ENCODE measurements at regions not wholly inside any gene's neighbourhood (a gene's known extent, or its start where the extent isn't known, plus 50 kb on each side); places are given as distances from the start of the nearest gene placed in this dataset.
"Not testable (repeated sequence)": the region's sequence is repeated elsewhere in the genome, so short reads cannot be mapped to it uniquely, and the experiment has no call there.

DNA sequence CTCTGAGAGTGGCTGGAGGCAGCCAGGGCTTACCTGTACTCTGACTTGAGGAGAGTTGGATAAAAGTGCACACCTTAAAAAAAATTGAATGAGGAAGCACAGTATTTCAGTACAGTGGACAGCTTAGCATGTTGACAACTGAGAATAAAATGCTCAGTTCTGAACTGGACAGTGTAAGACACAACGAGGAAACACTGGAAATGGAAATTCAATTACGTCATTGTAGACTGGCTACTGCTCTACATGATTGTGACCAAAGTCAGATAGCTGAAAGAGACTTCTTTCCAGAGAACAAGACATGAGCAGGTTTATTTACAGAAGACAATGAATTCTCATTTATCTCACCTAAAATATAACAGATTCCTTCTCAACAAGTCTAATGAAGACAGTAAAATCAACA is 100.1 kb downstream of the CCDC74A start:
- ATAC-seq (replicated peaks); H3K9me3 Mint-ChIP-seq; H3K36me3 Mint-ChIP-seq (ENCODE audit: low read depth); H3K27ac Mint-ChIP-seq; H3K4me1 Mint-ChIP-seq; H3K27me3 Mint-ChIP-seq; H3K4me3 Mint-ChIP-seq: not testable (repeated sequence)

DNA sequence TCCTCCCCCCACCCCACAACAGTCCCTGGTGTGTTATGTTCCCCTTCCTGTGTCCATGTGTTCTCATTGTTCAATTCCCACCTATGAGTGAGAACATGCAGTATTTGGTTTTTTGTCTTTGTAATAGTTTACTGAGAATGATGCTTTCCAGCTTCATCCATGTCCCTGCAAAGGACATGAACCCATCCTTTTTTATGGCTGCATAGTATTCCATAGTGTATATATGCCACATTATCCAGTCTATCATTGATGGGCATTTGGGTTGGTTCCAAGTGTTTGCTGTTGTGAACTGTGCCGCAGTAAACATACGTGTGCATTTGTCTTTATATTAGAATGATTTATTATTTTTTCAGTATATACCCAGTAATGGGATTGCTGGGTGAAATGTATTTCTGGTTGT is 104.0 kb downstream of the CCDC74A start:
- not testable (repeated sequence) for H3K27me3 Mint-ChIP-seq, H3K4me3 Mint-ChIP-seq

DNA sequence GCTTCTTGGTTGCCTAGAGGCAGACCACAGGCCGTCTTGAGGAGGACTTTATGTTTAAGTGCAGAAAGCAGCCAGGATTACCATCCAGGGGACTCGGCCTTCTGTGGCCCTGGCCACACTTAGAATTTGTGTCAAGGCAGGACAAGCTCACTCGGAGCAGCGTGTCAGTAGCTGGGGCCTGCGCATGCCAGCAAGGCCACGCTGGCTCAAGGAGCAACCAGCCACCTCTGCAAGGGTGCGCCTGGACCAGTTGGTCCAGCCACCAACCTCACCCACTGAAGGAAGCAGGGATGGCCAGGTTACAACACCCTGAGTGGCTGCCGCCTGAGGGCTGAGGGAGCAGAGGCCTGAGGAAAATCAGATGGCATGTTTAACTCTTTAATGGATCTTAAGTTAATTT is 105.7 kb downstream of the CCDC74A start:
- not testable (repeated sequence) for H3K27ac Mint-ChIP-seq; H3K4me3 Mint-ChIP-seq; ATAC-seq (replicated peaks); H3K4me1 Mint-ChIP-seq; H3K36me3 Mint-ChIP-seq (ENCODE audit: low read depth); H3K27me3 Mint-ChIP-seq; H3K9me3 Mint-ChIP-seq

More for the DNA sequence above, 104.0 kb downstream of the CCDC74A start:
- H3K27ac Mint-ChIP-seq; H3K36me3 Mint-ChIP-seq (ENCODE audit: low read depth); H3K9me3 Mint-ChIP-seq; ATAC-seq (replicated peaks); H3K4me1 Mint-ChIP-seq: not testable (repeated sequence)

DNA sequence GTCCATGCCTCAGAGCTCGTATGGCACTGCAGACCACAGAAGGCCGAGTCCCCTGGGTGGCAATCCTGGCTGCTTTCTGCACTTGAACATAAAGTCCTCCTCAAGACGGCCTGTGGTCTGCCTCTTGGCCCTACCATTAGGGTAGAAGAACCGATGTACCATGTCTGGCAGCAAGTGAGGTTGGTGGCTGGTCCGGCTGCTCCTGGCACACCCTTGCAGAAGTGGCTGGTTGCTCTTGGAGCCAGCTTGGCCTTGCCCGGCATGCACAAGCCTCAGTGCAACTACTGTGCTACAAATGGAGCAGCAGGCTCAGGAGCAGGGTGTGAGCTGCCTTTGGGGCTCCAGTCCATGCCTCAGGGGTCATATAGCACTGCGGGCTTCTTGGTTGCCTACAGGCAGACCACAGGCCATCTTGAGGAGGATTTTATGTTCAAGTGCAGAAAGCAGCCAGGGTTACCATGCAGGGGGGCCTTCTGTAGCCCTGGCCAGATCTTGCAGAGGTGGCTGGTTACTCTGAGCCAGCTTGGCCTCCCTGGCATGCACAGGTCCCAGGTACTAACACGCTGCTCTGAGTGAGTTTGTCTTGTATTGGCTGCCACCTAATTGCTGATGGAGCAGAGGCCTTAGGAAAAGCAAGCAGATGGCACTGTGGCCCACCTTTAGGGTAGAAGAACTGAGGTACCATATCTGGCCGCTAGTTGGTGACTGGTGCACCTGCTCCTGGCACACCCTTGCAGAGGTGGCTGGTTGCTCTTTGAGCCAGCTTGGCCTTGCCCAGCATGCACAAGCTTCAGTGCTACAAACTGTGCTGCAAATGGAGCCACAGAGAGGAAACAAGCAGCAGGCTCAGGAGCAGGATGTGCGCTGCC is 106.4 kb downstream of the CCDC74A start:
- H3K9me3 Mint-ChIP-seq; ATAC-seq (replicated peaks); H3K4me3 Mint-ChIP-seq: not testable (repeated sequence)

DNA sequence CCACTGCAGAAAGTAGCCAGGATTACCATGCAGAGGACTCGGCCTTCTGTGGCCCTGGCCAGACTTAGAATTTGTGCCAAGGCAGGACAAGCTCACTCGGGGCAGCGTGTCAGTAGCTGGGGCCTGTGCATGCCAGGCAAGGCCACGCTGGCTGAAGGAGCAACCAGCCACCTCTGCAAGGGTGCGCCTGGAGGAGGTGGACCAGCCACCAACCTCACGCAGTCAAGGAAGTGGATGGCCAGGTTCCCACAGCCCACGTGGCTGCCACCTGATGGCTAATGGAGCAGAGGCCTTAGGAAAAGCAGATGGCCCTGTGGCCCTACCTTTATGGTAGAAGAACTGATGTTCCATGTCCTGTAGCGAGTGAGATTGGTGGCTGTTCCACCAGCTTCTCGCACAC is 107.9 kb downstream of the CCDC74A start:
- no peak for ATAC-seq (replicated peaks)
- Mint-ChIP-seq H3K27ac (no peak overlapping the region), H3K36me3 (ENCODE audit: low read depth) (no peaks in the 10 kb centered on the region), H3K4me3 (no peak overlapping the region), H3K27me3 (no peaks in the 10 kb centered on the region), H3K9me3 (no peaks in the 10 kb centered on the region), H3K4me1 (no peaks in the 10 kb centered on the region)

More for the DNA sequence above, 106.4 kb downstream of the CCDC74A start:
- H3K4me1 Mint-ChIP-seq; H3K36me3 Mint-ChIP-seq (ENCODE audit: low read depth); H3K27ac Mint-ChIP-seq; H3K27me3 Mint-ChIP-seq: not testable (repeated sequence)

DNA sequence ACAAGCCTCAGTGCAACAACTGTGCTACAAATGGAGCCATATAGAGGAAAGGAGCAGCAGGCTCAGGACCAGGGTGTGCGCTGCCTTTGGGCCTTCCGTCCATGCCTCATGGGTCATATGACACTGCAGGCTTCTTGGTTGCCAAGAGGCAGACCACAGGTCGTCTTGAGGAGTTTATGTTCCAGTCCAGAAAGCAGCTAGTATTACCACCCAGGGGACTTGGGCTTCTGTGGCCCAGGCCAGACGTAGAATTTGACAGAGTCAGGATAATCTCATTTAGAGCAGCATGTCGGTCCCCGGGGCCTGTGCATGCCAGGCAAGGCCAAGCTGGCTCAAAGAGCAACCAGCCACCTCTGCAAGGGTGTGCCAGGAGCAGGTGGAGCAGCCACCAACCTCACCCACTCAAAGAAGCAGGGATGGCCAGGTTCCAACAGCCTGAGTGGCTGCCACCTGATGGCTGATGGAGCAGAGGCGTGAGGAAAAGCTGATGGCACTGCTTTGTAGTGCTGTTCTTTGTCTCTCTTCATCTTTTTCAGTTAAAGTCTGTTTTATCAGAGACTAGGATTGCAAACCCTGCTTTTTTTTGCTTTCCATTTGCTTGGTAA is 109.1 kb downstream of the CCDC74A start:
- ATAC-seq (replicated peaks); H3K9me3 Mint-ChIP-seq; H3K36me3 Mint-ChIP-seq (ENCODE audit: low read depth); H3K27ac Mint-ChIP-seq; H3K4me1 Mint-ChIP-seq; H3K4me3 Mint-ChIP-seq; H3K27me3 Mint-ChIP-seq: not testable (repeated sequence)

DNA sequence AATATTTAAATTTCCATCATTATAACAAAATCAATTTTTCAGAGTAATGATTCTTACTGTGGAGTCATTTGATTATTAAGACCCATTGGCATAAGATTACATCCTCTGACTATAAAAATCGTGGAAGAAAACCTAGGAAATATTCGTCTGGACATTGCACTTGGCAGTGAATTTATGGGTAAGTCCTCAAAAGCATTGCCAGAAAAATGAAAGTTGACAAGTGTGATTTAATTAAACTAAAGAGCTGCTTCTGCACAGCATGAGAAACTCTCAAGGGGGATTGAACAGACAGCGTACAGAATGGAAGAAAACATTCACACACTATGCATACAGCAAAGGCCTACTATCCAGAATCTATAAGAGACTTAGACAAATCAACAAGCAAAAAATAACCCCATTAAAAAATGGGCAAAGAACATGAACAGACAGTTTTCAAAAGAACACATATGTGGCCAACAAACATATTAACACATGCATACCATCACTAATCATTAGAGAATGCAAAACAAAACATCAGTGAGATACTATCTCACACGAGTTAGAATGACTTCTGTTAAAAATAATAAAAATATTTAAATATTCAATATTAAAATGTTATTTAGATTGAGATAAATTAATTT is 111.4 kb downstream of the CCDC74A start:
- not testable (repeated sequence) for H3K27ac Mint-ChIP-seq; H3K4me1 Mint-ChIP-seq; H3K9me3 Mint-ChIP-seq; H3K4me3 Mint-ChIP-seq; H3K27me3 Mint-ChIP-seq; ATAC-seq (replicated peaks); H3K36me3 Mint-ChIP-seq (ENCODE audit: low read depth)

DNA sequence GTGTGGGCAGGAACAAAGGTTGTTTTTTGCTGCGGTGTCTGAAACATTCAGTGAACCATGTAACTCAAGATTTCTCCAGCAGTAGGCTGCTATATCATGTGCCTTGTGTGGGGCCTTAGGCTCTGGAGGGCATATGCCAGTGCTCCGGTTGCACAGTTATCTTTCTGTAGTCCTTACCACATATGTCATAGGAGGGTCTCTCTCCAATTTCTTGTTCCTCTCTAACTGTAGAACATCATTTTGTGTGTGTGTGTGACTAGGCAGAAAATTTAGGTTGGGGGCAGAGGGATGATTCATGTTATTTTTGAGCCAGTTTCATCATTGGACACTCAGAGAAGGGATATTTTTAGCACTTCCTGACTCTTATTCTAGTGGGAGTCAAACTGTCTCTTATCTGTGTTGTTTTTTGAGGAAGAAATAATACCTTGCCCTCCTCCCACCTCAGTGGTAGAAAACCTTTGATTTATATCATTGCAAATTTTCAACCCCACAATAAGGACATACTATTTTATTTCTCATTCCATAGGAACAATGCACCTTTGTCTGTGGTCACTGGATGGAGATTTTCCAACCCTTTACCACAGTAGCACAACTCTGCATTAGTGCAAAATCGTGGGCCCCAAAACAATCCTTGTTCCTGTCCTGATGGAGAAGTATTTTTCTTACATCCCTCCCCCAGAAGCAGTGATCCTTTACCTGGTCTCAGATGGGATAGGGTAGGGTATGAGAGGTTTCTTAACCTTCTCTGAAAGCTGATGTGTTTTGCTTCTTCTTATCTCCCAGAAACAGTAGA is 113.9 kb downstream of the CCDC74A start:
- H3K4me3 Mint-ChIP-seq = no peak overlapping the region
- no peaks in the 10 kb centered on the region for H3K4me1 Mint-ChIP-seq
- peaks cover 18% of the 10 kb centered on the region for H3K27me3 Mint-ChIP-seq
- no peaks in the 10 kb centered on the region for H3K36me3 Mint-ChIP-seq (ENCODE audit: low read depth)
- no peaks in the 10 kb centered on the region for H3K9me3 Mint-ChIP-seq
- no peak overlapping the region for H3K27ac Mint-ChIP-seq
- ATAC-seq (replicated peaks) = no peak

DNA sequence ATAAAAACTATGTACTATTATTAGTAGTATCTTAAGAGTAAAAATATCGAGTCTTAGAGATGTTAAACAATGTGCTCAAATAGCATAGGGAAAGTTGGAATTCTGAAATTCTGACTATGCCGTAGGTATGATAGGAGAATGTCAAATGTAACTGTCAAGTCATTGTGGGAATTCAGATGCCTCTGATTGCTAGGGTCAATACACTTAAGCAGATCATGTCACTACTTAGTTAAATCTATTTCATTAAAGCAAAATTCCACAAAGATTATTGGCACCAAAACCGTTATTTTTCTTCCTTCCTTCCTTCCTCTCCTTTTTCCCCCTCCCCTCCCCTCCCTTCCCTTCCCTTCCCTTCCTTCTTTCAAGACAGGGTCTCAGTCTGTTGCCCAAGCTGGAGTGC is 115.5 kb downstream of the CCDC74A start:
- not testable (repeated sequence) for H3K4me1 Mint-ChIP-seq; H3K4me3 Mint-ChIP-seq; H3K9me3 Mint-ChIP-seq; ATAC-seq (replicated peaks); H3K36me3 Mint-ChIP-seq (ENCODE audit: low read depth); H3K27ac Mint-ChIP-seq
- peaks cover 26% of the 10 kb centered on the region for H3K27me3 Mint-ChIP-seq

DNA sequence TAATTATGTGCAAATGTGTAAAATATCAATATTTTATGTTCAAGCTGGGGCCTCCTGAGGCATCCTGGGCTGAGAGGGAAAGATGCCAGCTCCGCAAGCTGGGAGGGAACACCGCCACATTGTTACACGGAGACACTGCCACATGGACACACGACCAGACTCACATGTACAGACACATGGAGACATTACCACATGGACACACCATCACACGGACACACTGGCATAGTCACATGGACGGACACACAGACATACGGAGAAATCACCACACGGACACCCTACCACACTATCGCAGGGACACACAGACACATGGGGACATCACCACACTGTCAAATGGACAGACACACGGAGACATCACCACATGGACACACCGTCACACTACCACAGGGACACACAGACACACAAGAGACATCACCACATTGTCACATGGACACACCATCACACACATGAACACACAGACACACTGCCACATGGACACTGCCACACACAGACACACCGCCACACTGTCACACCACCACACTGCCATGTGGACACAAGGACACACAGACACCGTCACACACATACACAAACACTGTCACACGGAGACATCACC is 117.6 kb downstream of the CCDC74A start:
- Mint-ChIP-seq H3K27me3 (peaks cover 26% of the 10 kb centered on the region), H3K36me3 (ENCODE audit: low read depth) (no peaks in the 10 kb centered on the region), H3K4me3 (no peak overlapping the region), H3K9me3 (no peaks in the 10 kb centered on the region), H3K4me1 (no peaks in the 10 kb centered on the region), H3K27ac (no peak overlapping the region)
- no peak for ATAC-seq (replicated peaks)

DNA sequence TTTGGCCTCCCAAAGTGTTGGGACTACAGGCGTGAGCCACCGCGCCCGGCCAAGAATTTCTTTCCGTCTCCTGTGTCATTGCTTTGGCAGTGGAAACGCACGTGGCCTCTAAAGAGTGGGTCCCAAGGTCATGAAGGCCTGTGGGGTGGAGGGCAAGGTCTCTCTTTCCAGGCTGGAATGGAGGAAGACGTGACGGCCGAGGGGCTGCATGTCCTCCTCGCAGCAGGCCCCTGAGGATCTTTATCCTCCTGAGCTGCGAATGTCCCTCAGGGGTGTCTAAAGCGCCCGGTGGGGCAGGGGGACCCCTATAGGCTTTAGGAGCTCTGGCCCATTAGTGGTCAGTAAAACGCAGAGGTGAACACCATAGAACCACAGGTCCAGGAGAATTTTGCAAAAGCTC is 118.5 kb downstream of the CCDC74A start:
- H3K27ac Mint-ChIP-seq; H3K4me3 Mint-ChIP-seq; ATAC-seq (replicated peaks); H3K36me3 Mint-ChIP-seq (ENCODE audit: low read depth); H3K9me3 Mint-ChIP-seq; H3K4me1 Mint-ChIP-seq: not testable (repeated sequence)
- peaks cover 26% of the 10 kb centered on the region for H3K27me3 Mint-ChIP-seq

DNA sequence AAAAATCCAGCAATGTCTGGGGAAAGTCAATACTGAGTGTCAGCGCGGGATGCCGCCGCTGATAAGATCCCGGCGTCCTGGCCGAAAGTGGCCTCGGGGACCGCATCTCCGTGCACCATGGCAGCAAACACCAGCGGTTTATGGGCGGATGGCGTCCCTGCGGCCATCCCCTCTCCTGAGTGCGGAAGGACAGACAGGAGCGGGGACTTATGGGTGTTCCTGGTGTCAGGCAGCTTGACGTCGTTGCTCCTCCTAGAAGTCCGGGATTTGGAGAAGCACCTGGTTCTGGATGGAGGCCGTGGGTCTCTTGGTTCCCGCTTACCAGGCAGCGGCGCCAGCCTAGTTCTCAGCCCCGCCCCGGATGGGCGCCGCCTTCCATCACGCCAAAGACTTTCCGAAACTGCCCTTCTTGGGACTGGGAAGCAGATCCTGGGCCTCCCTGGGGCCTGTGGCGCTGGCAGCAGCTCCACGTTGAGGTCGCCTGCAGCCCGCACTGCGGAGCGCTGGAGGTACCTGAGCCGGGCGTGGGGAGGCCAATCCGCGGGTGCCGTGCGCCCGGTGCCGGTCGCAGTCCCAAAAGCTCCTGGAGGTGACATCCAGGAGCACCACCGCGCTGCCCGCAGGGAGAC is 119.1 kb downstream of the CCDC74A start:
- Mint-ChIP-seq H3K27ac (no peak overlapping the region), H3K36me3 (ENCODE audit: low read depth) (no peaks in the 10 kb centered on the region), H3K9me3 (no peaks in the 10 kb centered on the region), H3K4me1 (no peaks in the 10 kb centered on the region), H3K27me3 (peaks cover 26% of the 10 kb centered on the region), H3K4me3 (no peak overlapping the region)
- no peak for ATAC-seq (replicated peaks)

DNA sequence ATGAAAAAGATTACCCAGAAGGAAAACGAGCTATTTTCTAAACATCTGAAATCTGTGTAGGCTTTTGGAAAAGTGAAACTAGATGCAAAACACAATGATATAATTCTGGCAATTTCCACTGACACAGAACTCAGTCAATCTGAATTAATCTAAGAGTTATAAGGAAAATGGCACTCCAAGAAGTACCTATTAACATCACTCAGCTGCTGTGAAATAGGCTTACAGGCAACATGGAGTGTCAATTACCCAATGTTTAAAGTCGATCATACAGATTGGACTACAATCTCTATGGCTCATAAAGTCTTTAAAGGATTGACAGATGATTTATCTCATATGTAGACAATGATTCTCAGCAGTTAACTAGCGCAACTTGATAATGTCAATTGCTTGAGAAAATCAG is 120.9 kb downstream of the CCDC74A start:
- not testable (repeated sequence) for H3K4me1 Mint-ChIP-seq; H3K36me3 Mint-ChIP-seq (ENCODE audit: low read depth); H3K9me3 Mint-ChIP-seq; ATAC-seq (replicated peaks); H3K27ac Mint-ChIP-seq; H3K4me3 Mint-ChIP-seq
- H3K27me3 Mint-ChIP-seq = peaks cover 26% of the 10 kb centered on the region

DNA sequence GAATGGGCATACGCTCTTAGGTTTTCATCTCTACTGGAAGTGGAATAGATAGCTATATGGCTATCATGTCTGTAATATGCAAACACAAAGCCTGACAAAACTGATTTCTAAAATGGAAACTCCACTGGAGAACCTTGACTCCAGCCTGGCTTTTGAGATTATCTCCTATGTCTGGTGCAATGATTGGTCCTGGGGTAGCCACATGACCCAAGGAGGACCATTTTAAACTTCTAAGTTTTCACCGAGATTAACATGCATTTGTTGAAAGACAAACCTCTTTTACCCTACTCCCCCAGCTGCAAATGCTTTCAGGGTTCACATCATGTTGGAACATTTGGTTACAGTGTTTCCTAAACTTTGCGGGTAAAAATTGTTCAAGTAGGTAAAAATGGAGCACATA is 124.6 kb downstream of the CCDC74A start:
- not testable (repeated sequence) for H3K36me3 Mint-ChIP-seq (ENCODE audit: low read depth); ATAC-seq (replicated peaks); H3K9me3 Mint-ChIP-seq; H3K27ac Mint-ChIP-seq; H3K4me3 Mint-ChIP-seq; H3K4me1 Mint-ChIP-seq
- peaks cover 22% of the 10 kb centered on the region for H3K27me3 Mint-ChIP-seq

Data from activated T-helper 17 cell treated with anti-CD3 and anti-CD28 coated beads, Interleukin-2, amount 50 U/mL, for 72 hours (primary cell).